HEK293T (cell line): ENCODE measurements at regions not wholly inside any gene's neighbourhood (a gene's known extent, or its start where the extent isn't known, plus 50 kb on each side); places are given as distances from the start of the nearest gene placed in this dataset.

ENCODE experiments used
- ARNT ChIP-seq: fragments of 450-650 bp; IDR thresholded peaks from 2 replicates; pipeline ENCODE4 v1.6.1; 2017; ENCODE audit warnings: mild to moderate bottlenecking
- BHLHE40 ChIP-seq: fragments of 450-650 bp; IDR thresholded peaks from 2 replicates; pipeline ENCODE4 v1.6.1; 2016; ENCODE audit warnings: mild to moderate bottlenecking, moderate library complexity, borderline replicate concordance
- ELF4 ChIP-seq: fragments of 450-650 bp; IDR thresholded peaks from 2 replicates; pipeline ENCODE4 v1.6.1; 2017; ENCODE audit warnings: antibody characterized with exemption
- FOXK2 ChIP-seq: fragments of 450-650 bp; IDR thresholded peaks from 2 replicates; pipeline ENCODE4 v1.6.1; 2016; ENCODE audit warnings: mild to moderate bottlenecking
- SP1 ChIP-seq: fragments of 450-650 bp; IDR thresholded peaks from 2 replicates; pipeline ENCODE4 v1.6.1; 2017
- TARDBP ChIP-seq: fragments of 450-650 bp; IDR thresholded peaks from 2 replicates; pipeline ENCODE4 v1.6.1; 2016
- TF ChIP-seq, protein P1 (sequence below): fragments of 450-650 bp; IDR thresholded peaks from 2 replicates; pipeline ENCODE4 v1.6.1; 2016

GRCh38 chr20:19078448-19079373 is 133.7 kb upstream of the SLC24A3 start:
- TF ChIP-seq ARNT (no peak), SP1 (no peak), TARDBP (no peak), FOXK2 (no peak), ELF4 (no peak), BHLHE40 (no peak)
- TF ChIP-seq, protein P1, sequence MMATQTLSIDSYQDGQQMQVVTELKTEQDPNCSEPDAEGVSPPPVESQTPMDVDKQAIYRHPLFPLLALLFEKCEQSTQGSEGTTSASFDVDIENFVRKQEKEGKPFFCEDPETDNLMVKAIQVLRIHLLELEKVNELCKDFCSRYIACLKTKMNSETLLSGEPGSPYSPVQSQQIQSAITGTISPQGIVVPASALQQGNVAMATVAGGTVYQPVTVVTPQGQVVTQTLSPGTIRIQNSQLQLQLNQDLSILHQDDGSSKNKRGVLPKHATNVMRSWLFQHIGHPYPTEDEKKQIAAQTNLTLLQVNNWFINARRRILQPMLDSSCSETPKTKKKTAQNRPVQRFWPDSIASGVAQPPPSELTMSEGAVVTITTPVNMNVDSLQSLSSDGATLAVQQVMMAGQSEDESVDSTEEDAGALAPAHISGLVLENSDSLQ: no peak
